OCI-LY1 (cell line): ENCODE measurements at regions not wholly inside any gene's neighbourhood (a gene's known extent, or its start where the extent isn't known, plus 50 kb on each side); places are given as distances from the start of the nearest gene placed in this dataset.

Source experiments
- H2AFZ ChIP-seq: fragments of 200-600 bp; sonication (generic), shearing (Covaris generic); 2 replicates; pipeline ENCODE4 v1.6.0; 2014; ENCODE audit warnings: antibody characterized with exemption, mild to moderate bottlenecking, low read length
- H3F3A ChIP-seq: fragments of 200-600 bp; sonication (generic), shearing (Covaris generic); 2 replicates; pipeline ENCODE4 v1.6.0; 2014; ENCODE audit warnings: mild to moderate bottlenecking, antibody characterized with exemption, low read length, moderate library complexity; ENCODE audit not compliant: insufficient read depth
- H3K27ac ChIP-seq: fragments of 200-600 bp; sonication (generic); 2 replicates; pipeline ENCODE4 v1.5.1; 2014; ENCODE audit warnings: low read length, mixed run types, mild to moderate bottlenecking, low read depth; ENCODE audit not compliant: poor library complexity, severe bottlenecking
- H3K27me3 ChIP-seq: fragments of 200-600 bp; sonication (generic); 2 replicates; pipeline ENCODE4 v1.6.0; 2014; ENCODE audit warnings: antibody characterized with exemption, mild to moderate bottlenecking, low read length, moderate library complexity; ENCODE audit not compliant: insufficient read depth
- H3K36me3 ChIP-seq: fragments of 200-600 bp; sonication (generic); 2 replicates; pipeline ENCODE4 v1.6.1; 2014; ENCODE audit warnings: mild to moderate bottlenecking, antibody characterized with exemption, low read length, moderate library complexity, mixed read lengths; ENCODE audit not compliant: insufficient read depth
- H3K4me1 ChIP-seq: fragments of 200-600 bp; sonication (generic); 2 replicates; pipeline ENCODE4 v1.5.1; 2014; ENCODE audit warnings: mild to moderate bottlenecking, low read length, moderate library complexity; ENCODE audit not compliant: insufficient read depth, severe bottlenecking
- H3K4me2 ChIP-seq: fragments of 200-600 bp; sonication (generic), shearing (Covaris generic); 2 replicates; pipeline ENCODE4 v1.6.1; 2014; ENCODE audit warnings: low read length
- H3K4me3 ChIP-seq: fragments of 200-600 bp; sonication (generic); 2 replicates; pipeline ENCODE4 v1.5.1; 2014; ENCODE audit warnings: low read length, low read depth, mild to moderate bottlenecking, mixed read lengths; ENCODE audit not compliant: poor library complexity, severe bottlenecking
- H3K79me2 ChIP-seq: fragments of 200-600 bp; shearing (Covaris generic); 2 replicates; pipeline ENCODE4 v1.6.1; 2016; ENCODE audit warnings: mixed run types, low read length, mixed read lengths; ENCODE audit not compliant: insufficient read depth
- H3K9ac ChIP-seq: fragments of 200-600 bp; sonication (generic), shearing (Covaris generic); 2 replicates; pipeline ENCODE4 v1.6.1; 2014; ENCODE audit warnings: mild to moderate bottlenecking, low read length, mixed read lengths
- H3K9me2 ChIP-seq: fragments of 200-600 bp; sonication (generic), shearing (Covaris generic); 2 replicates; pipeline ENCODE4 v1.6.1; 2014; ENCODE audit warnings: low read depth, mild to moderate bottlenecking, low read length, mixed read lengths
- H3K9me3 ChIP-seq: fragments of 200-600 bp; shearing (Covaris generic); 2 replicates; pipeline ENCODE4 v1.6.1; 2014; ENCODE audit warnings: low read length, mixed read lengths
- H4K20me1 ChIP-seq: fragments of 200-600 bp; sonication (generic), shearing (Covaris generic); 2 replicates; pipeline ENCODE4 v1.6.0; 2016; ENCODE audit warnings: mild to moderate bottlenecking, low read length; ENCODE audit not compliant: insufficient read depth
- EZH2 ChIP-seq: fragments of 200-600 bp; sonication (generic), shearing (Covaris generic); IDR thresholded peaks from 2 replicates; pipeline ENCODE4 v1.8.0; 2017; ENCODE audit warnings: borderline replicate concordance, mixed run types, mild to moderate bottlenecking, antibody characterized with exemption, low read length, moderate library complexity, mixed read lengths
- TF ChIP-seq, protein P1 (sequence below): fragments of 200-600 bp; sonication (generic), shearing (Covaris generic); IDR thresholded peaks from 2 replicates; pipeline ENCODE4 v1.5.1; 2017; ENCODE audit warnings: mild to moderate bottlenecking, antibody characterized with exemption, low read length, moderate library complexity, mixed read lengths

- H3K79me2 ChIP-seq: no peaks in the 10 kb centered on the region
- no peaks in the 10 kb centered on the region for H4K20me1 ChIP-seq
- no peaks in the 10 kb centered on the region for H3K4me1 ChIP-seq
- no peak overlapping the region for H3K4me2 ChIP-seq
- H3K9ac ChIP-seq: no peak overlapping the region
- no peaks in the 10 kb centered on the region for H3K27me3 ChIP-seq
- no peak overlapping the region for H2AFZ ChIP-seq
- no peaks in the 10 kb centered on the region for H3K36me3 ChIP-seq
- H3K9me2 ChIP-seq: no peaks in the 10 kb centered on the region
- no peaks in the 10 kb centered on the region for H3F3A ChIP-seq
- no peaks in the 10 kb centered on the region for H3K9me3 ChIP-seq
- no peak overlapping the region for H3K4me3 ChIP-seq
- no peak for TF ChIP-seq EZH2
- TF ChIP-seq, protein P1, sequence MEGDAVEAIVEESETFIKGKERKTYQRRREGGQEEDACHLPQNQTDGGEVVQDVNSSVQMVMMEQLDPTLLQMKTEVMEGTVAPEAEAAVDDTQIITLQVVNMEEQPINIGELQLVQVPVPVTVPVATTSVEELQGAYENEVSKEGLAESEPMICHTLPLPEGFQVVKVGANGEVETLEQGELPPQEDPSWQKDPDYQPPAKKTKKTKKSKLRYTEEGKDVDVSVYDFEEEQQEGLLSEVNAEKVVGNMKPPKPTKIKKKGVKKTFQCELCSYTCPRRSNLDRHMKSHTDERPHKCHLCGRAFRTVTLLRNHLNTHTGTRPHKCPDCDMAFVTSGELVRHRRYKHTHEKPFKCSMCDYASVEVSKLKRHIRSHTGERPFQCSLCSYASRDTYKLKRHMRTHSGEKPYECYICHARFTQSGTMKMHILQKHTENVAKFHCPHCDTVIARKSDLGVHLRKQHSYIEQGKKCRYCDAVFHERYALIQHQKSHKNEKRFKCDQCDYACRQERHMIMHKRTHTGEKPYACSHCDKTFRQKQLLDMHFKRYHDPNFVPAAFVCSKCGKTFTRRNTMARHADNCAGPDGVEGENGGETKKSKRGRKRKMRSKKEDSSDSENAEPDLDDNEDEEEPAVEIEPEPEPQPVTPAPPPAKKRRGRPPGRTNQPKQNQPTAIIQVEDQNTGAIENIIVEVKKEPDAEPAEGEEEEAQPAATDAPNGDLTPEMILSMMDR: no peak
- no peak overlapping the region for H3K27ac ChIP-seq
Measured at GRCh38 chr2:217709478-217710210, 293.2 kb downstream of the TNS1 start.

DNA sequence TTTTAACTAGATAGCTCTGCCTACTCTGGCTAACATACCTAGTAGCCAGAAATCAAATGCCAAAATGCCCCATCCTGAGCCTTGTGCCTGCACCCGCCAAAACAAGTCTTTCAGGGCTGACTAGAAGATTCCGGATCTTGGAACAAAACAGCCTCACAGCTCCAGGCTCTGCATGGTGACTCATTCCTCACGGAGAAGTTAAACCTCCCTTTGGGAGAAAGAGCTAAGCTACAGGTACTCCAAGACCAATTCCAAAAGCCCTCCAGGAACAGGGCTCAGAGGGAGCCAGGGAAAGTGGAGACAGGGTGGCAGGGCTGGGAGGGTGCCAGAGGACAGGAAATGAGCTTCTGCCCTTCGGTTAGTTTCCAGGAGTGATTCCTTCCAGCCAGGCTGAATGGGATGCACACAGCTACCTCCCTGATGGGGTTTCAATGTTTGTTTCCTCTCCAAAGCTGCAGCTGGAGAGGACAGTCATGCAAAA is 295.6 kb downstream of the TNS1 start:
- no peaks in the 10 kb centered on the region for H3K79me2 ChIP-seq
- no peak overlapping the region for H3K9ac ChIP-seq
- no peaks in the 10 kb centered on the region for H3F3A ChIP-seq
- H3K27ac ChIP-seq: no peak overlapping the region
- no peak overlapping the region for H3K4me2 ChIP-seq
- no peaks in the 10 kb centered on the region for H3K4me1 ChIP-seq
- no peak overlapping the region for H2AFZ ChIP-seq
- no peaks in the 10 kb centered on the region for H4K20me1 ChIP-seq
- H3K9me3 ChIP-seq: no peaks in the 10 kb centered on the region
- TF ChIP-seq EZH2: no peak
- TF ChIP-seq, protein P1: no peak
- H3K27me3 ChIP-seq: no peaks in the 10 kb centered on the region
- no peak overlapping the region for H3K4me3 ChIP-seq
- H3K9me2 ChIP-seq: no peaks in the 10 kb centered on the region
- H3K36me3 ChIP-seq: no peaks in the 10 kb centered on the region

- no peaks in the 10 kb centered on the region for H4K20me1 ChIP-seq
- H3K9me2 ChIP-seq: no peaks in the 10 kb centered on the region
- TF ChIP-seq EZH2: no peak
- TF ChIP-seq, protein P1: no peak
- H3K36me3 ChIP-seq: no peaks in the 10 kb centered on the region
- H3K4me2 ChIP-seq: no peak overlapping the region
- no peaks in the 10 kb centered on the region for H3K4me1 ChIP-seq
- no peak overlapping the region for H3K27ac ChIP-seq
- no peaks in the 10 kb centered on the region for H3K9me3 ChIP-seq
- H3K4me3 ChIP-seq: no peak overlapping the region
- no peak overlapping the region for H3K9ac ChIP-seq
- H2AFZ ChIP-seq: no peak overlapping the region
- H3K27me3 ChIP-seq: no peaks in the 10 kb centered on the region
- H3K79me2 ChIP-seq: no peaks in the 10 kb centered on the region
- no peaks in the 10 kb centered on the region for H3F3A ChIP-seq
Measured at GRCh38 chr2:217706513-217706912, 296.3 kb downstream of the TNS1 start.
